WTC11 (cell line): ENCODE measurements at regions not wholly inside any gene's neighbourhood (a gene's known extent, or its start where the extent isn't known, plus 50 kb on each side); places are given as distances from the start of the nearest gene placed in this dataset.

Experiments used
- ATAC-seq: fragments of 200-7000 bp; cut with Tn5 transposase; 2 replicates; pipeline ENCODE4 v1.10.0; 2021; ENCODE audit warnings: mild to moderate bottlenecking, moderate library complexity
- CTCF ChIA-PET: fragments of 300-600 bp; sonication (Branson Sonifier 250); formaldehyde crosslinking; loops from one replicate; lab custom pipeline; 2021; ENCODE audit warnings: antibody characterized with exemption; lab: Charles Lee
- POLR2A ChIA-PET: fragments of 350-600 bp; sonication (Branson Sonifier 250); formaldehyde crosslinking; loops from one replicate; lab custom pipeline; 2021; ENCODE audit warnings: antibody characterized with exemption; lab: Charles Lee
- DNase-seq: peaks from one replicate; pipeline ENCODE4 v3.0.0; 2021; ENCODE audit warnings: low spot score
- H3K27ac Mint-ChIP-seq: 2 replicates; pipeline ENCODE4 v1.8.0; 2021; ENCODE audit warnings: mixed read lengths
- H3K27me3 Mint-ChIP-seq: 2 replicates; pipeline ENCODE4 v1.8.0; 2021; ENCODE audit warnings: low read depth, mild to moderate bottlenecking, moderate library complexity, mixed read lengths
- H3K36me3 Mint-ChIP-seq: 2 replicates; pipeline ENCODE4 v1.8.0; 2021; ENCODE audit warnings: mixed read lengths
- H3K4me1 Mint-ChIP-seq: 2 replicates; pipeline ENCODE4 v1.8.0; 2022; ENCODE audit warnings: mixed read lengths
- H3K4me3 Mint-ChIP-seq: 2 replicates; pipeline ENCODE4 v1.8.0; 2021; ENCODE audit warnings: mild to moderate bottlenecking, moderate library complexity, mixed read lengths
- H3K9me3 Mint-ChIP-seq: 2 replicates; pipeline ENCODE4 v1.8.0; 2021; ENCODE audit warnings: mixed read lengths
- ELF4 ChIP-seq: sonication (generic); formaldehyde crosslinking; IDR thresholded peaks from 2 replicates; pipeline ENCODE4 v1.8.1; 2022; ENCODE audit warnings: low read depth, mild to moderate bottlenecking, moderate library complexity, missing genetic modification reagents
- ESRRA ChIP-seq: sonication (generic); formaldehyde crosslinking; IDR thresholded peaks from 2 replicates; pipeline ENCODE4 v1.8.1; 2022; ENCODE audit warnings: mild to moderate bottlenecking, missing genetic modification reagents, borderline replicate concordance
- HMGA2 ChIP-seq: fragments of 250-450 bp; sonication (Bioruptor Pico); IDR thresholded peaks from 2 replicates; pipeline ENCODE4 v1.4.0; 2021; ENCODE audit warnings: mild to moderate bottlenecking, moderate library complexity
- JAZF1 ChIP-seq: fragments of 250-450 bp; sonication (Bioruptor Pico); IDR thresholded peaks from 2 replicates; pipeline ENCODE4 v1.9.0; 2021; ENCODE audit warnings: moderate library complexity, mild to moderate bottlenecking, inconsistent platforms
- NR1H2 ChIP-seq: sonication (generic); formaldehyde crosslinking; IDR thresholded peaks from 2 replicates; pipeline ENCODE4 v1.9.0; 2021; ENCODE audit warnings: mild to moderate bottlenecking, moderate library complexity, missing genetic modification reagents
- RORB ChIP-seq: fragments of 250-450 bp; sonication (Bioruptor Pico); IDR thresholded peaks from 2 replicates; pipeline ENCODE4 v1.9.0; 2021; ENCODE audit warnings: mild to moderate bottlenecking
- SP1 ChIP-seq: sonication (generic); formaldehyde crosslinking; conservative IDR thresholded peaks from 2 replicates; pipeline ENCODE4 v1.8.1; 2022; ENCODE audit warnings: missing genetic modification reagents
- TEAD4 ChIP-seq: sonication (generic); formaldehyde crosslinking; IDR thresholded peaks from 2 replicates; pipeline ENCODE4 v1.8.0; 2022; ENCODE audit warnings: mild to moderate bottlenecking, missing genetic modification reagents
- TF ChIP-seq, protein P1 (sequence below): fragments of 250-450 bp; sonication (Bioruptor Pico); IDR thresholded peaks from 2 replicates; pipeline ENCODE4 v1.9.0; 2021; ENCODE audit warnings: moderate library complexity, mild to moderate bottlenecking, inconsistent platforms, borderline replicate concordance
- TF ChIP-seq, protein P2 (sequence below): sonication (generic); formaldehyde crosslinking; IDR thresholded peaks from 2 replicates; pipeline ENCODE4 v1.8.1; 2022; ENCODE audit warnings: mild to moderate bottlenecking, moderate library complexity, missing genetic modification reagents
- TF ChIP-seq, protein P3 (sequence below): sonication (generic); formaldehyde crosslinking; IDR thresholded peaks from 2 replicates; pipeline ENCODE4 v1.8.0; 2022; ENCODE audit warnings: mild to moderate bottlenecking, missing genetic modification reagents
- TF ChIP-seq, protein P4 (sequence below): fragments of 200-600 bp; IDR thresholded peaks from 2 replicates; pipeline ENCODE4 v1.8.0; 2022; ENCODE audit warnings: antibody characterized with exemption
- TF ChIP-seq, protein P5 (sequence below): fragments of 250-450 bp; sonication (Bioruptor Pico); IDR thresholded peaks from 2 replicates; pipeline ENCODE4 v1.9.0; 2021; ENCODE audit warnings: mild to moderate bottlenecking
- TF ChIP-seq, protein P6 (sequence below): fragments of 250-450 bp; sonication (Bioruptor Pico); IDR thresholded peaks from 2 replicates; pipeline ENCODE4 v1.9.0; 2021; ENCODE audit warnings: mild to moderate bottlenecking
- TF ChIP-seq, protein P7 (sequence below): fragments of 250-450 bp; sonication (Bioruptor Pico); IDR thresholded peaks from 2 replicates; pipeline ENCODE4 v2.1.2; 2022; ENCODE audit warnings: mild to moderate bottlenecking, moderate library complexity
- TF ChIP-seq, protein P8 (sequence below): sonication (generic); formaldehyde crosslinking; IDR thresholded peaks from 2 replicates; pipeline ENCODE4 v1.8.1; 2023; ENCODE audit warnings: mild to moderate bottlenecking, missing genetic modification reagents, moderate library complexity

DNA sequence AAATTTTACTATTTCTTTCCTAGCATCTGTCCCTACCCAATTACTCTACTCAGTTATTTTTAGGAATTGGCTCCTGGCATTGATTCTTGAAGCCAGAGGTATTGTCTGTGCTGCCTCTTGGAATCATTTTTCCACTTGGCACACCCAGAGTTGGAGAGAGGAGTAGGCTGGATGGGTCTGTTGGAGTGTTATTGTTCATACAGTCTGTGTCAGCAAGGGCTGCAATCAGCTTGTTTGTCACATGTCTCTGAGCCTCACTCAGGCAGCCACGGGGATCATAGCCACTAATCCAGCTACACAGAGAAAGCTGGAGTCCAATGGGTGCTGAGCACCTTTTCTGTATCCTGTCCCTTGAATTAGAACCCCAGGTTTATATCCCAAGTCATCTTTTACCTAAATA lies 176.0 kb upstream of the DYRK2 start:
- Mint-ChIP-seq H3K4me1 (peaks cover 33% of the 10 kb centered on the region), H3K4me3 (no peak overlapping the region), H3K36me3 (no peaks in the 10 kb centered on the region), H3K9me3 (no peaks in the 10 kb centered on the region), H3K27me3 (peaks cover 3% of the 10 kb centered on the region; the same call in 1 of the 2 replicates), H3K27ac (no peak overlapping the region)
- ATAC-seq (no peak), DNase-seq (no peak)
- ChIA-PET CTCF (no interaction called here), POLR2A (no interaction called here)
- TF ChIP-seq, protein P1, sequence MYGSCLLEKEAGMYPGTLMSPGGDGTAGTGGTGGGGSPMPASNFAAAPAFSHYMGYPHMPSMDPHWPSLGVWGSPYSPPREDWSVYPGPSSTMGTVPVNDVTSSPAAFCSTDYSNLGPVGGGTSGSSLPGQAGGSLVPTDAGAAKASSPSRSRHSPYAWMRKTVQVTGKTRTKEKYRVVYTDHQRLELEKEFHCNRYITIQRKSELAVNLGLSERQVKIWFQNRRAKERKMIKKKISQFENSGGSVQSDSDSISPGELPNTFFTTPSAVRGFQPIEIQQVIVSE, result no peak
- TF ChIP-seq, protein P2, sequence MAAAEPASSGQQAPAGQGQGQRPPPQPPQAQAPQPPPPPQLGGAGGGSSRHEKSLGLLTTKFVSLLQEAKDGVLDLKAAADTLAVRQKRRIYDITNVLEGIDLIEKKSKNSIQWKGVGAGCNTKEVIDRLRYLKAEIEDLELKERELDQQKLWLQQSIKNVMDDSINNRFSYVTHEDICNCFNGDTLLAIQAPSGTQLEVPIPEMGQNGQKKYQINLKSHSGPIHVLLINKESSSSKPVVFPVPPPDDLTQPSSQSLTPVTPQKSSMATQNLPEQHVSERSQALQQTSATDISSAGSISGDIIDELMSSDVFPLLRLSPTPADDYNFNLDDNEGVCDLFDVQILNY, result no peak

DNA sequence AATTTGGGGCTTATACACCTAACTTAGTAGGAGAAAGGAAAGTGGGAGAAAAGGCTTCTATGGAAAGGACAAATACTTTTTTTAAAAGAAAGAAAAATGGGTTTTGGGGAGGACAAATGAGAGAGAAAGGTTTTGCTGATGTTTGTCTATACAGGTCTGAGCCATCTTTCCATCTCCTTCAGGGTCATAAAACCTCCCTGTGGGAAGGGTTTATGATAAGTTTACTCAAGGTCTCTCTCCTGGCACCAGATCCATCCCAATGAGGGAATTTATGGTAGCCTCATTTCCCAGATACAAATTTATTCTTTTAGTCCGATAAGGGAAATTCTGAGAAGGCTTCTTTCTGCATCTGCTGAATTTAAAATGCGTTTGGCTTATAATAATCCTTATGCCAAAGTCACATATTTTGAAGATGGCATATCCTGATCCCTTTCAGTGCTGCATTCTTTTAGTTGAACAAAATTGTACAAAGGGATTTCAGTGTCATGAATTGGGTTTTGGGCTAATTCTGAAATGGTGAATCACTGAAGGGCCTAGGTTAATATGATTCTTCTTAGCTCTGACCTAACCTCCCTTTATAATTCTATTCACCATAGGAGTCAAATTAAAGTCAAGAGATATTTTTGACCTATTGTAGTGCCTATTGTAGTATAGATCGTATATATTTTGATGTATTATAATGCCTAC lies 173.5 kb upstream of the DYRK2 start:
- ATAC-seq, result no peak
- Mint-ChIP-seq H3K9me3 (no peaks in the 10 kb centered on the region), H3K27ac (no peak overlapping the region), H3K27me3 (peaks cover 3% of the 10 kb centered on the region; the same call in 1 of the 2 replicates), H3K36me3 (no peaks in the 10 kb centered on the region), H3K4me3 (no peak overlapping the region), H3K4me1 (peaks cover 30% of the 10 kb centered on the region)
- ChIA-PET CTCF (no interaction called here), POLR2A (no interaction called here)
- no peak for DNase-seq
- TF ChIP-seq, protein P3, sequence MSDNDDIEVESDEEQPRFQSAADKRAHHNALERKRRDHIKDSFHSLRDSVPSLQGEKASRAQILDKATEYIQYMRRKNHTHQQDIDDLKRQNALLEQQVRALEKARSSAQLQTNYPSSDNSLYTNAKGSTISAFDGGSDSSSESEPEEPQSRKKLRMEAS (CRISPR knock-in tag), result no peak
- TF ChIP-seq RORB (CRISPR knock-in tag), result no peak
- no peak for TF ChIP-seq ESRRA (CRISPR knock-in tag)
- TF ChIP-seq JAZF1 (CRISPR knock-in tag), result no peak
- TF ChIP-seq TEAD4 (CRISPR knock-in tag), result no peak
- TF ChIP-seq, protein P4, sequence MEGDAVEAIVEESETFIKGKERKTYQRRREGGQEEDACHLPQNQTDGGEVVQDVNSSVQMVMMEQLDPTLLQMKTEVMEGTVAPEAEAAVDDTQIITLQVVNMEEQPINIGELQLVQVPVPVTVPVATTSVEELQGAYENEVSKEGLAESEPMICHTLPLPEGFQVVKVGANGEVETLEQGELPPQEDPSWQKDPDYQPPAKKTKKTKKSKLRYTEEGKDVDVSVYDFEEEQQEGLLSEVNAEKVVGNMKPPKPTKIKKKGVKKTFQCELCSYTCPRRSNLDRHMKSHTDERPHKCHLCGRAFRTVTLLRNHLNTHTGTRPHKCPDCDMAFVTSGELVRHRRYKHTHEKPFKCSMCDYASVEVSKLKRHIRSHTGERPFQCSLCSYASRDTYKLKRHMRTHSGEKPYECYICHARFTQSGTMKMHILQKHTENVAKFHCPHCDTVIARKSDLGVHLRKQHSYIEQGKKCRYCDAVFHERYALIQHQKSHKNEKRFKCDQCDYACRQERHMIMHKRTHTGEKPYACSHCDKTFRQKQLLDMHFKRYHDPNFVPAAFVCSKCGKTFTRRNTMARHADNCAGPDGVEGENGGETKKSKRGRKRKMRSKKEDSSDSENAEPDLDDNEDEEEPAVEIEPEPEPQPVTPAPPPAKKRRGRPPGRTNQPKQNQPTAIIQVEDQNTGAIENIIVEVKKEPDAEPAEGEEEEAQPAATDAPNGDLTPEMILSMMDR, result no peak
- TF ChIP-seq SP1, result no peak
- TF ChIP-seq, protein P2, result no peak
- TF ChIP-seq, protein P5, sequence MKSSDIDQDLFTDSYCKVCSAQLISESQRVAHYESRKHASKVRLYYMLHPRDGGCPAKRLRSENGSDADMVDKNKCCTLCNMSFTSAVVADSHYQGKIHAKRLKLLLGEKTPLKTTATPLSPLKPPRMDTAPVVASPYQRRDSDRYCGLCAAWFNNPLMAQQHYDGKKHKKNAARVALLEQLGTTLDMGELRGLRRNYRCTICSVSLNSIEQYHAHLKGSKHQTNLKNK (CRISPR knock-in tag), result no peak
- TF ChIP-seq, protein P6, sequence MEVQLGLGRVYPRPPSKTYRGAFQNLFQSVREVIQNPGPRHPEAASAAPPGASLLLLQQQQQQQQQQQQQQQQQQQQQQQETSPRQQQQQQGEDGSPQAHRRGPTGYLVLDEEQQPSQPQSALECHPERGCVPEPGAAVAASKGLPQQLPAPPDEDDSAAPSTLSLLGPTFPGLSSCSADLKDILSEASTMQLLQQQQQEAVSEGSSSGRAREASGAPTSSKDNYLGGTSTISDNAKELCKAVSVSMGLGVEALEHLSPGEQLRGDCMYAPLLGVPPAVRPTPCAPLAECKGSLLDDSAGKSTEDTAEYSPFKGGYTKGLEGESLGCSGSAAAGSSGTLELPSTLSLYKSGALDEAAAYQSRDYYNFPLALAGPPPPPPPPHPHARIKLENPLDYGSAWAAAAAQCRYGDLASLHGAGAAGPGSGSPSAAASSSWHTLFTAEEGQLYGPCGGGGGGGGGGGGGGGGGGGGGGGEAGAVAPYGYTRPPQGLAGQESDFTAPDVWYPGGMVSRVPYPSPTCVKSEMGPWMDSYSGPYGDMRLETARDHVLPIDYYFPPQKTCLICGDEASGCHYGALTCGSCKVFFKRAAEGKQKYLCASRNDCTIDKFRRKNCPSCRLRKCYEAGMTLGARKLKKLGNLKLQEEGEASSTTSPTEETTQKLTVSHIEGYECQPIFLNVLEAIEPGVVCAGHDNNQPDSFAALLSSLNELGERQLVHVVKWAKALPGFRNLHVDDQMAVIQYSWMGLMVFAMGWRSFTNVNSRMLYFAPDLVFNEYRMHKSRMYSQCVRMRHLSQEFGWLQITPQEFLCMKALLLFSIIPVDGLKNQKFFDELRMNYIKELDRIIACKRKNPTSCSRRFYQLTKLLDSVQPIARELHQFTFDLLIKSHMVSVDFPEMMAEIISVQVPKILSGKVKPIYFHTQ, result no peak
- TF ChIP-seq, protein P7, sequence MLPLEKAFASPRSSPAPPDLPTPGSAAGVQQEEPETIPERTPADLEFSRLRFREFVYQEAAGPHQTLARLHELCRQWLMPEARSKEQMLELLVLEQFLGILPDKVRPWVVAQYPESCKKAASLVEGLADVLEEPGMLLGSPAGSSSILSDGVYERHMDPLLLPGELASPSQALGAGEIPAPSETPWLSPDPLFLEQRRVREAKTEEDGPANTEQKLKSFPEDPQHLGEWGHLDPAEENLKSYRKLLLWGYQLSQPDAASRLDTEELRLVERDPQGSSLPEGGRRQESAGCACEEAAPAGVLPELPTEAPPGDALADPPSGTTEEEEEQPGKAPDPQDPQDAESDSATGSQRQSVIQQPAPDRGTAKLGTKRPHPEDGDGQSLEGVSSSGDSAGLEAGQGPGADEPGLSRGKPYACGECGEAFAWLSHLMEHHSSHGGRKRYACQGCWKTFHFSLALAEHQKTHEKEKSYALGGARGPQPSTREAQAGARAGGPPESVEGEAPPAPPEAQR (CRISPR knock-in tag), result no peak
- TF ChIP-seq ELF4 (CRISPR knock-in tag), result no peak
- TF ChIP-seq, protein P8, sequence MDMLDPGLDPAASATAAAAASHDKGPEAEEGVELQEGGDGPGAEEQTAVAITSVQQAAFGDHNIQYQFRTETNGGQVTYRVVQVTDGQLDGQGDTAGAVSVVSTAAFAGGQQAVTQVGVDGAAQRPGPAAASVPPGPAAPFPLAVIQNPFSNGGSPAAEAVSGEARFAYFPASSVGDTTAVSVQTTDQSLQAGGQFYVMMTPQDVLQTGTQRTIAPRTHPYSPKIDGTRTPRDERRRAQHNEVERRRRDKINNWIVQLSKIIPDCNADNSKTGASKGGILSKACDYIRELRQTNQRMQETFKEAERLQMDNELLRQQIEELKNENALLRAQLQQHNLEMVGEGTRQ (CRISPR knock-in tag), result no peak
- no peak for TF ChIP-seq NR1H2 (CRISPR knock-in tag)
- TF ChIP-seq HMGA2 (CRISPR knock-in tag), result no peak
